OCI-LY1 (cell line): ENCODE measurements at regions not wholly inside any gene's neighbourhood (a gene's known extent, or its start where the extent isn't known, plus 50 kb on each side); places are given as distances from the start of the nearest gene placed in this dataset.

Experiments used
- H2AFZ ChIP-seq: fragments of 200-600 bp; sonication (generic), shearing (Covaris generic); 2 replicates; pipeline ENCODE4 v1.6.0; 2014; ENCODE audit warnings: antibody characterized with exemption, mild to moderate bottlenecking, low read length
- H3F3A ChIP-seq: fragments of 200-600 bp; sonication (generic), shearing (Covaris generic); 2 replicates; pipeline ENCODE4 v1.6.0; 2014; ENCODE audit warnings: mild to moderate bottlenecking, antibody characterized with exemption, low read length, moderate library complexity; ENCODE audit not compliant: insufficient read depth
- H3K27ac ChIP-seq: fragments of 200-600 bp; sonication (generic); 2 replicates; pipeline ENCODE4 v1.5.1; 2014; ENCODE audit warnings: low read length, mixed run types, mild to moderate bottlenecking, low read depth; ENCODE audit not compliant: poor library complexity, severe bottlenecking
- H3K27me3 ChIP-seq: fragments of 200-600 bp; sonication (generic); 2 replicates; pipeline ENCODE4 v1.6.0; 2014; ENCODE audit warnings: antibody characterized with exemption, mild to moderate bottlenecking, low read length, moderate library complexity; ENCODE audit not compliant: insufficient read depth
- H3K36me3 ChIP-seq: fragments of 200-600 bp; sonication (generic); 2 replicates; pipeline ENCODE4 v1.6.1; 2014; ENCODE audit warnings: mild to moderate bottlenecking, antibody characterized with exemption, low read length, moderate library complexity, mixed read lengths; ENCODE audit not compliant: insufficient read depth
- H3K4me1 ChIP-seq: fragments of 200-600 bp; sonication (generic); 2 replicates; pipeline ENCODE4 v1.5.1; 2014; ENCODE audit warnings: mild to moderate bottlenecking, low read length, moderate library complexity; ENCODE audit not compliant: insufficient read depth, severe bottlenecking
- H3K4me2 ChIP-seq: fragments of 200-600 bp; sonication (generic), shearing (Covaris generic); 2 replicates; pipeline ENCODE4 v1.6.1; 2014; ENCODE audit warnings: low read length
- H3K4me3 ChIP-seq: fragments of 200-600 bp; sonication (generic); 2 replicates; pipeline ENCODE4 v1.5.1; 2014; ENCODE audit warnings: low read length, low read depth, mild to moderate bottlenecking, mixed read lengths; ENCODE audit not compliant: poor library complexity, severe bottlenecking
- H3K79me2 ChIP-seq: fragments of 200-600 bp; shearing (Covaris generic); 2 replicates; pipeline ENCODE4 v1.6.1; 2016; ENCODE audit warnings: mixed run types, low read length, mixed read lengths; ENCODE audit not compliant: insufficient read depth
- H3K9ac ChIP-seq: fragments of 200-600 bp; sonication (generic), shearing (Covaris generic); 2 replicates; pipeline ENCODE4 v1.6.1; 2014; ENCODE audit warnings: mild to moderate bottlenecking, low read length, mixed read lengths
- H3K9me2 ChIP-seq: fragments of 200-600 bp; sonication (generic), shearing (Covaris generic); 2 replicates; pipeline ENCODE4 v1.6.1; 2014; ENCODE audit warnings: low read depth, mild to moderate bottlenecking, low read length, mixed read lengths
- H3K9me3 ChIP-seq: fragments of 200-600 bp; shearing (Covaris generic); 2 replicates; pipeline ENCODE4 v1.6.1; 2014; ENCODE audit warnings: low read length, mixed read lengths
- H4K20me1 ChIP-seq: fragments of 200-600 bp; sonication (generic), shearing (Covaris generic); 2 replicates; pipeline ENCODE4 v1.6.0; 2016; ENCODE audit warnings: mild to moderate bottlenecking, low read length; ENCODE audit not compliant: insufficient read depth
- CTCF ChIP-seq: fragments of 200-600 bp; sonication (generic), shearing (Covaris generic); IDR thresholded peaks from 2 replicates; pipeline ENCODE4 v1.5.1; 2017; ENCODE audit warnings: mild to moderate bottlenecking, antibody characterized with exemption, low read length, moderate library complexity, mixed read lengths
- EZH2 ChIP-seq: fragments of 200-600 bp; sonication (generic), shearing (Covaris generic); IDR thresholded peaks from 2 replicates; pipeline ENCODE4 v1.8.0; 2017; ENCODE audit warnings: borderline replicate concordance, mixed run types, mild to moderate bottlenecking, antibody characterized with exemption, low read length, moderate library complexity, mixed read lengths

DNA sequence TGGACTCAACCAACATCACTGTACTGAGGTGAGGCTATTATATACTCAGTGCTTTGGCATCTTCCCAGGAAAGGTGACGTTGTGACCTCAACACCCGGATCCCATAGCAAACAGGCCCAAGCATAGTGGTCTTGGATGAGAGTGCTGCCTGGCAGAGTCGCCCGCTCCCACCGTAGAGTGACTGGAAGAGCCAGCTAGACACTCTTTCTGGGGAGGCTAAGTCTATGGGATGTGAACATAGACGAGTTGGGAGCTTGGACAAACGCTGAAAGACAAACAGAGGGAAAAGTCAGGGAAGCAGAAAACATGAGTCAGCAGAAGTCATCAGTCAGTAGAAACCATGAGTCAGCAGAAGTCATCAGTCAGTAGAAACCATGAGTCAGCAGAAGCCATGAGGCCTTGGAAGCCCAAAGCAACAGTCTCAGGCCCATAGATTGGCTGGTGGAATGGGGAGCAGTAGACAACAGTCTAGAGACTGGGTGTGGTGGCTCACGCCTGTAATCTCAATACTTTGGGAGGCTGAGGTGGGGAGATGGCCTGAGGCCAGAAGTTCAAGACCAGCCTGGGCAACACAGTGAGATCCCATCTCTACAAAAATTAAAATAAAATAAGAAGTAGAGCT, 66.4 kb upstream of the MAP1LC3B2 start:
- Histone ChIP-seq H3K9ac (no peak overlapping the region), H3K79me2 (no peaks in the 10 kb centered on the region), H3K4me3 (no peak overlapping the region), H3K4me1 (no peaks in the 10 kb centered on the region), H3K27ac (no peak overlapping the region), H3F3A (no peaks in the 10 kb centered on the region), H3K4me2 (no peak overlapping the region), H3K36me3 (no peaks in the 10 kb centered on the region; the same call in 1 of the 2 replicates), H2AFZ (no peak overlapping the region), H3K27me3 (peaks cover 6% of the 10 kb centered on the region; the same call in 1 of the 2 replicates), H4K20me1 (no peaks in the 10 kb centered on the region), H3K9me3 (no peaks in the 10 kb centered on the region), H3K9me2 (no peaks in the 10 kb centered on the region)
- no peak for TF ChIP-seq CTCF
- no peak for TF ChIP-seq EZH2

DNA sequence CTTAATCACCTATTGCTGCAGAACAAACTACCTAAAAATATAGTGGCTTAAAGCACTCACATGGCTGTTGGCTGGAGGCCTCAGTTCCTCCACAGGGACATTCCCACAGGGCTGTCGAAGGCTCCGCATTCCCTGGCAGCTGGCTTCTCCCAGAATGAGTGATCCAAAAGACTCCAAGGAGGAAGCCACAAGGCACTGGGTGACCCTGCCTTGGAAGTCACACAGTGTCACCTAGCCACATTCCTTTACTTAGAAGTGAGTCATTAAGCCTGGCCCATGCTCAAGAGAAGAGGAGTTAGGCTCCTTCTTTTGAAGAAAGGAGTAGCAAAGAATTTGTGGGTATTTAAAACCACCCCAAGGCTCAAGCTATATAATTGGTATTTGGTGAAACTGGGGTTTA, 63.9 kb upstream of the MAP1LC3B2 start:
- Histone ChIP-seq H3K4me1 (no peaks in the 10 kb centered on the region), H3K27me3 (peaks cover 5% of the 10 kb centered on the region; the same call in 1 of the 2 replicates), H3K9me3 (no peaks in the 10 kb centered on the region), H3K9ac (no peak overlapping the region), H3K4me2 (no peak overlapping the region), H3K27ac (no peak overlapping the region), H3F3A (no peaks in the 10 kb centered on the region), H3K36me3 (no peaks in the 10 kb centered on the region; the same call in 1 of the 2 replicates), H3K79me2 (no peaks in the 10 kb centered on the region), H3K4me3 (no peak overlapping the region), H3K9me2 (no peaks in the 10 kb centered on the region), H2AFZ (no peak overlapping the region), H4K20me1 (no peaks in the 10 kb centered on the region)
- TF ChIP-seq EZH2 (no peak), CTCF (no peak)

- H3K79me2 ChIP-seq: no peaks in the 10 kb centered on the region
- no peaks in the 10 kb centered on the region for H3K36me3 ChIP-seq
- H2AFZ ChIP-seq: no peak overlapping the region
- no peak overlapping the region for H3K9ac ChIP-seq
- no peaks in the 10 kb centered on the region for H3F3A ChIP-seq
- H3K27ac ChIP-seq: no peak overlapping the region
- H3K4me1 ChIP-seq: no peaks in the 10 kb centered on the region
- H4K20me1 ChIP-seq: no peaks in the 10 kb centered on the region
- no peak overlapping the region for H3K4me2 ChIP-seq
- no peaks in the 10 kb centered on the region for H3K9me2 ChIP-seq
- no peaks in the 10 kb centered on the region for H3K27me3 ChIP-seq
- TF ChIP-seq CTCF: no peak
- H3K4me3 ChIP-seq: no peak overlapping the region
- H3K9me3 ChIP-seq: no peaks in the 10 kb centered on the region
These were observed 62.1 kb upstream of the MAP1LC3B2 start for GRCh38 chr12:116497051-116497591.
